Astrocyte of the spinal cord (primary cell): ENCODE measurements at regions not wholly inside any gene's neighbourhood (a gene's known extent, or its start where the extent isn't known, plus 50 kb on each side); places are given as distances from the start of the nearest gene placed in this dataset.

Experiments used
- DNase-seq: peaks from one replicate; pipeline ENCODE4 v3.0.0; 2011; ENCODE audit warnings: low read depth, low spot score
- H3K4me3 ChIP-seq: 2 replicates; pipeline ENCODE4 v1.5.1; 2011; ENCODE audit warnings: low read depth, mild to moderate bottlenecking, low read length, moderate library complexity
- in situ Hi-C: cut with HindIII; loops from 2 replicates; pipeline ENCODE4 v1.10.0; 2017; ENCODE audit warnings: low sequenced_read_pairs
- TF ChIP-seq, protein P1 (sequence below): IDR thresholded peaks from 2 replicates; pipeline ENCODE4 v1.5.1; 2012; ENCODE audit warnings: low read depth, mild to moderate bottlenecking, low read length, inconsistent platforms

DNA sequence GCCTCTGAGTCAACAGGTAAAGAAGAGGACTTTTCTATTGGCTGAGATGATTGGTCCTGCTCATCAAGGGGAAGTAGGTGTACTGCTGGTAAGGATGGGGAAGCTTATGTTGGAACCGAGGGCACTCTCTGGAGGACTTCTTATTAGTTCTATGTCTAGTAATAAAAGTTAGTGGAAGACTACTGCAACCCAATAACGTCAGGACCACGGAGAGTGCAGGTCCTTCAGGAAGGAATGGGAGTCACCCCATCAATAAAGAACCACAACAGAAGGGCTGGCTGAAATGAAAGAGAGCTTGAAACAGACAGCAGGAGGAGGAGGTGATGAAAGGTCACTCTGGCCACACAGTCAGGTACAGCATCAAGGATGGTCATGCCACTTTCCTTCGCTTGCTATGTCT lies 68.8 kb upstream of the PRR23E start:
- in situ Hi-C loops, result no loop called here
- TF ChIP-seq, protein P1, sequence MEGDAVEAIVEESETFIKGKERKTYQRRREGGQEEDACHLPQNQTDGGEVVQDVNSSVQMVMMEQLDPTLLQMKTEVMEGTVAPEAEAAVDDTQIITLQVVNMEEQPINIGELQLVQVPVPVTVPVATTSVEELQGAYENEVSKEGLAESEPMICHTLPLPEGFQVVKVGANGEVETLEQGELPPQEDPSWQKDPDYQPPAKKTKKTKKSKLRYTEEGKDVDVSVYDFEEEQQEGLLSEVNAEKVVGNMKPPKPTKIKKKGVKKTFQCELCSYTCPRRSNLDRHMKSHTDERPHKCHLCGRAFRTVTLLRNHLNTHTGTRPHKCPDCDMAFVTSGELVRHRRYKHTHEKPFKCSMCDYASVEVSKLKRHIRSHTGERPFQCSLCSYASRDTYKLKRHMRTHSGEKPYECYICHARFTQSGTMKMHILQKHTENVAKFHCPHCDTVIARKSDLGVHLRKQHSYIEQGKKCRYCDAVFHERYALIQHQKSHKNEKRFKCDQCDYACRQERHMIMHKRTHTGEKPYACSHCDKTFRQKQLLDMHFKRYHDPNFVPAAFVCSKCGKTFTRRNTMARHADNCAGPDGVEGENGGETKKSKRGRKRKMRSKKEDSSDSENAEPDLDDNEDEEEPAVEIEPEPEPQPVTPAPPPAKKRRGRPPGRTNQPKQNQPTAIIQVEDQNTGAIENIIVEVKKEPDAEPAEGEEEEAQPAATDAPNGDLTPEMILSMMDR, result peak; percentile 26
- DNase-seq, result peak; percentile 3
- no peak overlapping the region for H3K4me3 ChIP-seq

DNA sequence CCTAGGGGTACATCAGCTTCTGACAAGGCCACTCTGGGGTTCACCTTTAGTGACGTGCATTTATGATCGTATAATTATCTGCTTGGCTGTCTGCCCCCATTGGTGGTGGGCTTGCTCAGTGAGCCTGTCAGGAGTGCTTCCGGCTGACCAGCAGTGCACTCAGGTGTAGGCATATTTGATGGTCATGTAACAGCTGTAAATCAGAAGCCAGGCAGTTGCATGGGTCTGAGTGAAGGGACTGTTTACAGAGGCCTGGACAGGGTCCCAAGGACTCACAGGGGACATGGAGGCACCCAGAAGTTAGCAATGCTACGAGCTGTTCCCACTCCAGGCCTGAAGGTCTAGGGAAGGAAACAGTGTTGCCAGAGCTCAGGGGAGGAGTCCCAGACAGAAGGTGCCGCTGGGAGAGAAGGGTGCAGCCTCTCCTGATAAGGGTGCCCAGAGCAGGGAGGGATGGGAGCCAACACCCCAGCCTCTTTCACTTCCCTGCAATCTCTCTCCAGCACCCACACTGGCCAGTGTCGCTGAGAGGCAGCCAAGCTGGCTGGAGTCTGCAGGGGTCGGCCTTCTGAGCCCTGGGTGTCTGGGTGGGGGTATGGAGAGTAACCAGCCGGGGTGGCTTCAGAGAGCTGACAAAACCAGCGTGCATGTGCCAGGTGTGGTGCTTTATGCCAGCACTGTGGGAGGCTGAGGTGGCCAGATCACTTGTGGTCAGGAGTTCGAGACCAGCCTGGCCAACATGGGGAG lies 61.3 kb upstream of the PRR23E start:
- H3K4me3 ChIP-seq, result no peak overlapping the region
- DNase-seq, result no peak
- TF ChIP-seq, protein P1, result no peak
- in situ Hi-C loops, result no loop called here

DNA sequence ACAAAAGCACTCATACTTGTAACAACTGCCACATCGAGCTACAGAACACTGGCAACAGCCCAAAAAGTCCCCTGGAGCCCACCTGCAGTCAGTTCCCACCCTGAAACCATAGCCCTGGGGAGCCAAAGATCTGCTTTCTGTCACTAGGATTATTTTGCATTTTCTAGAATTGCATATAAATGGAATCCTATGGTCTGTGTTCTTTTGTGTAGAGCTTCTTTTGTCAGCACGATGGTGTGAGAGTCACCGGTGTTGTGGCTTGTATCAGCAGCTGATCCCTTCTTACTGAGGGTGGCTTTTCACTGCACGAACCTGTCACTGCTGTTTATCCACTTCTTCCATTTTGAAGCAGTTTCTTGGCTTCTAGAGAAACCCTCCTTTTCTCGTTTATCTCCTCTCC lies 60.1 kb upstream of the PRR23E start:
- in situ Hi-C loops, result no loop called here
- TF ChIP-seq, protein P1, result no peak

DNA sequence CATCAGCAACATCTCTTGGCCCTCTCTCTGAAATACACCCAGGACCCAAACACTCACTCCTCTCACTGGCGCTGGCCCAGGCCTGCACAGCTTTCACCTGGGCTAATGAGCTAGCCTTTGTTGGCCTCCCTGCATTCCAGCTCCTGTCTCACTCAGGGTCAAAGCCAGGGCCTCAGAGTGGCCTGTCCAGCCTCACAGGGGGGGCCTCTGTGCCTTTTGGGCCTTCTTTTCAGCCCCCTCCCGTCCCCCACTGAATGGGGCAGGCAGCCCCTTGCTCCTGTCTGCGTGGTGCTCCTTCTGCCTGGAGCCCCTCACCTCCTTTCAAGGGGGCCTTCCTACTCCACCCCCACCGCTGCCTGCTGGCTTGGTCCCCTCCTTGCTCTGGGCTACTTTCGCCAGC lies 59.0 kb upstream of the PRR23E start:
- TF ChIP-seq, protein P1, result no peak
- no peak overlapping the region for H3K4me3 ChIP-seq
- in situ Hi-C loops, result no loop called here
- DNase-seq, result no peak

More for the DNA sequence above, 60.1 kb upstream of the PRR23E start:
- no peak for DNase-seq
- no peak overlapping the region for H3K4me3 ChIP-seq

DNA sequence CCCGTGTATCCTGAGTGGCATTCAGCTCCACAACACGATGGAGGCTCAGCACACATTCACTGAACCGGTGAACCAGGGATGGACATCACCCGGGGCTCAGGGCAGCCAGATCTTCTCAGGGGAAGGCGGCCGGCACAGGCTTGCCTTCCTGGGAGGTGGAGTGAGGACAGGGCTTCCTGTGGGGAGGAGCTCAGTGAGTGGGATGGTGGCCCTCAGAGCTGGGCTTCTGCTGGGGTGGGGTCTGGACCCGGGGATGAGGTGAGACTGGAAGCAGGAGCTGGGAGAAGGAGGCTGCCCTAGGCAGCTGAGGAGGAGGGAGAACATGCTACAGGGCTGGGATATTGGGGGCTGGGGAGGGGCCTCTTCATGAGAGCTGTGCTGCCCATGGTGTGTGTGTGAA lies 58.5 kb upstream of the PRR23E start:
- no peak overlapping the region for H3K4me3 ChIP-seq
- no peak for DNase-seq
- in situ Hi-C loops, result no loop called here
- TF ChIP-seq, protein P1, result no peak

DNA sequence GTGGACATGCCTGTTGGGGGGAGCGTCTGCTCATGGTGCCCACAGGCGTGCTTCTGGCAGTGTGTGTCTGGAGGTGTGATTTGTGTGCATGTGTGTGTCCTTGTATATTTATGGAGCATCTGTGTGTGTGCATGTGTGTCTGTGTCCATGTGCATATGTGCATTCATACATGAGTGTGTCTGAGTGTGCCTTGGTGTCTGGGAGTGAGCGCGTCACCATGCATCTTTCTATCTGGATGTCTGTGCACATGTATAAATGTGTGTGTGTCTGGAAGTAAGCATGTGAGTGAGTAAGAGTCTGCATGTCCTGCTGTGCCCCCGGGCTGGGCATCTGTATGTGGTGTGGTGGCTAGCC lies 58.1 kb upstream of the PRR23E start:
- in situ Hi-C loops, result no loop called here
- TF ChIP-seq, protein P1, result no peak
- no peak for DNase-seq
- no peak overlapping the region for H3K4me3 ChIP-seq
